ENCODE measurements at regions not wholly inside any gene's neighbourhood (a gene's known extent, or its start where the extent isn't known, plus 50 kb on each side); places are given as distances from the start of the nearest gene placed in this dataset.

- DNase-seq (ENCODE audit: low read depth in 2 of 2): no peak
Observed at GRCh38 chr13:44323754-44324153, 49.9 kb upstream of the SERP2 start.
